Transverse colon (tissue), 4 donors: ENCODE measurements at regions not wholly inside any gene's neighbourhood (a gene's known extent, or its start where the extent isn't known, plus 50 kb on each side); places are given as distances from the start of the nearest gene placed in this dataset.

Experiments
- CTCF ChIP-seq, 5 experiments: fragments of 200-600 bp in 3 of 5; fragments of 450-650 bp in 2 of 5; sonication (generic) in 3 of 5; IDR thresholded peaks; 1 replicate in 2 of 5; 2 replicates in 3 of 5; pipeline ENCODE4 v1.5.1; 2016 to 2017; ENCODE audit warnings: antibody characterized with exemption in 5 of 5, inconsistent platforms in 3 of 5, mild to moderate bottlenecking in 2 of 5, moderate library complexity in 1 of 5
- EP300 ChIP-seq: sonication (generic); formaldehyde crosslinking; IDR thresholded peaks from one replicate; pipeline ENCODE4 v1.6.1; 2017; ENCODE audit warnings: antibody characterized with exemption, low read depth
- POLR2A ChIP-seq: fragments of 450-650 bp; IDR thresholded peaks from one replicate; pipeline ENCODE4 v1.6.1; 2016; ENCODE audit warnings: antibody characterized with exemption, mild to moderate bottlenecking, moderate library complexity
- POLR2AphosphoS5 ChIP-seq, 3 donors: sonication (generic); formaldehyde crosslinking; IDR thresholded peaks; one replicate each; pipeline ENCODE4 v1.6.1; 2016; ENCODE audit warnings: antibody characterized with exemption in 3 of 3

DNA sequence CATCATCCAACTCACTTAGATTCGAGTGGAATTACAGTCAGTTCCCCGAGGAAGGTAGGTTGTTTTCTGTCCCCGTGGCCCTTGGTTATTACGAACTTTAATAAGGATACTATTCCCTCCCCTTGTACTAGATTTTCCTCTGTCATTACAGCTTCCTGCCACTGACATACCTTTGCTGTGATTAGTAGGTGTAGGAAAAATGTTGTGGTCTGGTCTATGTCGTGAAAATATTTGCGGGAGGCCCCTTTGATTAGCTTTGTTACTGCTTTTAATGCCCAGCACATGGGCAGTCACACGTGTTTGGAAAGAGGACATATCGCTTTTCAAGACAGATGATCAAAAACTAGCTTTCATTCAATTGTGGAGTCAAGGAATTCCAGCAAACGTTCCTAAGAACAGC, 92.2 kb downstream of the GATA3 start:
- TF ChIP-seq CTCF (IDR thresholded peaks at IDR 0.05) (no peak), POLR2A (no peak), POLR2AphosphoS5 (IDR thresholded peaks at IDR 0.05) (no peak), EP300 (no peak)
